HG02759 (cell line): ENCODE measurements at regions not wholly inside any gene's neighbourhood (a gene's known extent, or its start where the extent isn't known, plus 50 kb on each side); places are given as distances from the start of the nearest gene placed in this dataset.
"Not testable (repeated sequence)": the region's sequence is repeated elsewhere in the genome, so short reads cannot be mapped to it uniquely, and the experiment has no call there.

Source experiments
- ATAC-seq: cut with Tn5 transposase; IDR thresholded peaks from one replicate; pipeline ENCODE4 v1.9.1; 2021; ENCODE audit warnings: mild to moderate bottlenecking, moderate library complexity; ENCODE audit not compliant: unreplicated experiment

DNA sequence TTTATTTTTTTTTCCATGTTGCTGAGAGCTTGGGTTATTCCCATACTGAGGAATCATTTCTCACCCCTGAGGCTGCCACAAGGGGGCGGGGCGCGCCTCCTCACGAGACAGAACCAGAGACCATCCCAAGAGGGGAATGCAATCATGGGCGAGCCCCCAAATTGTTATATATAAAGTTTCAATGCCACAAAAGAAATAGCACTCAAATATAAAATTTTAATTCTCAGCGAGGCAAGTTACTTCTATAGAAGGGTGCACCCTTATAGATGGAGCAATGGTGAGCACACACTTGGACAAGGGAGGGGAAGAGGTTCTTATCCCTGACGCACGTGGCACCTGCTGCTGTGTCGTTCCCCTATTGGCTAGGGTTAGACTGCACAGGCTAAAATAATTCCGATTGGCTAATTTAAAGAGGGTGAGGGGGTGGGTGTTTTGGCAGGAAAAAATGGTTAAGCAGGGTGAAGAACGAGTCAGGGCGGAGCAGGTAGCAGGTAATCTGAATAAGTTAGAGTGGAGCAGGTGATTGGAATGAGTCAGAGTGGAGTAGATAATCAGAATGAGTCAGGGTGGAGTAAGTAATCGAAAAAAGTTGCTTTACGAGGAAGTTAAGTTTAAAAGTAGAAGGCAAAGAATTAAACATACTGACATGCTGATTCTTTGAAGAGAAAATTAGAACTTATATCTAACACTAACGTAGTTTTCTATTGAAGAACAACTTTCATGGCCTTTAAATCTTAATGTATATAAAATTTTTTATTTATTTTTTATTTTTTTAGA, 177.5 kb downstream of the MTCL1 start:
- no peak for ATAC-seq

DNA sequence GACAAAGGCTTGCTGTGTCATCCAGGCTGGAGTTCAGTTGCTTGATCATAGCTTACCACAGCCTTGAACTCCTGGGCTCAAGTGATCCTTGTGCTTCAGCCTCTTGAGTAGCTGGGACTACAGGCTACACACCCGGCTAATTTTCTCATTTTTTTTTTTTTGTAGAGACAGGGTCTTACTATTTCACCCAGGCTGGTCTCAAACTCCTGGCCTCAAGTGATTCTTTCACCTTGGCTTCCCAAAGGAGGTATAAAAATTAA, 178.0 kb downstream of the MTCL1 start:
- no peak for ATAC-seq

DNA sequence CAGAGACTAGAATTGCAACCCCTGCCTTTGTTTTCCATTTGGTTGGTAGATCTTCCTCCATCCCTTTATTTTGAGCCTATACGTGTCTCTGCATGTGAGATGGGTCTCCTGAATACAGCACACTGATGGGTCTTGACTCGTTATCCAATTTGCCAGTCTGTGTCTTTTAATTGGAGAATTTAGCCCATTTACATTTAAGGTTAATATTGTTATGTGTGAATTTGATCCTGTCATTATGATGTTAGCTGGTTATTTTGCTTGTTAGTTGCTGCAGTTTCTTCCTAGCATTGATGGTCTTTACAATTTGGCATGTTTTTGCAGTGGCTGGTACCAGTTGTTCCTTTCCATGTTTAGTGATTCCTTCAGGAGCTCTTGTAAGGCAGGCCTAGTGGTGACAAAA, 182.5 kb downstream of the MTCL1 start:
- ATAC-seq, result not testable (repeated sequence)

DNA sequence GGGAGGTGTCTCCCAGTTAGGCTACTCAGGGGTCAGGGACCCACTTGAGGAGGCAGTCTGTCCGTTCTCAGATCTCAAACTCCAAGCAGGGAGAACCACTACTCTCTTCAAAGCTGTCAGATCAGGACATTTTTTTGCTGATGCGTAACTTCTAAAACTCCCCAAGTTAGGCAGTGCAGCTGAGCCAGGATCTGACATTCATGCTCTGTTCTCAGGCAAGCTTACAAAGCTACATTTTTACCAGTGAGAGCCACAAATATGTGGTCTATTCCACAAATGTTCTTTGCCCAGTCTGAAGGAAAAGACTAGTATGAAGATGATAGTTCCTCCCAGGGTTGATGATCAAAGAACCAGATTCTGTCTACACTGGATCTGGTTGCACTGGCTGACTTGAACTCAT, 184.1 kb downstream of the MTCL1 start:
- ATAC-seq, result no peak

DNA sequence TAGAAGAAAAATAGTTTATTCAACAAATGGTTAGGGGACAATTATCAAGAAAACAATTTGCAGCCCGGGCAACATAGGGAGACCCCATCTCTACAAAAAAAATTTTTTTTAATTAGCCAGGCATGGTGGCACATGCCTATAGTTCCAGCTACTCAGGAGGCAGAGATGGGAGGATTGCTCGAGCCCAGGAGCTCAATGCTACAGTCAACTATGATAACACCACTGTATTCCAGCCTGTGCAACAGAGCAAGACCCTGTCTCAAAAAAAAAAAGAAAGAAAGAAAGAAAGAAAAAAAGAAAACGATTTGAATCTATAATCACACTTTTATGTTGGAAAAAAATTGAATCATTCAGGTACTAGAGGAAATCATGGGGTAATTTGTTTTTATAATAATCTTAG, 185.1 kb downstream of the MTCL1 start:
- not testable (repeated sequence) for ATAC-seq

DNA sequence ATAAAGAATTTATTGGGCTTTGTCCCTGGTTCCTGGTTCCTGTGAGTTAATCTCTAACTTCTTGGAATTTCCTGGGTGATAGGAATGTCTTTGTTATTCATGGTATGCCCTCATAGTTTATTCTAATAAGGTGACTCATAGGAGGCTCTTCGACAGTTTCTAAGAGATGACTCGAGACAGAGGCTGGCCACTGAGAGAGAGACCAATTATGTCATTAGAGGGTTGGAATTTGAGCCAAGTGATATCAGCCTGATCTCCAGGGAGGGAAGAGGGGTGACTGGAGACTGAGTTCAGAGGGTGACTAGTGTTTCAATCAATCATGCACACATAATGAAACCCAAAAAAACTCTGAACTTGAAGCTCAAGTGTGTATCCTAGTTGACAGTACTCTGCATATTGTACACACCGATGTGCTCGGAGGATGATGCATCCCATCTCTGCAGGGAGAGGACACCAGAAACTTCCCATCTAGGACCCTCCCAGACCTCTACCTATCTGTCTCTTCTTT, 185.7 kb downstream of the MTCL1 start:
- ATAC-seq, result no peak

- no peak for ATAC-seq
Measured at GRCh38 chr18:8893221-8893620, 187.9 kb downstream of the MTCL1 start.

DNA sequence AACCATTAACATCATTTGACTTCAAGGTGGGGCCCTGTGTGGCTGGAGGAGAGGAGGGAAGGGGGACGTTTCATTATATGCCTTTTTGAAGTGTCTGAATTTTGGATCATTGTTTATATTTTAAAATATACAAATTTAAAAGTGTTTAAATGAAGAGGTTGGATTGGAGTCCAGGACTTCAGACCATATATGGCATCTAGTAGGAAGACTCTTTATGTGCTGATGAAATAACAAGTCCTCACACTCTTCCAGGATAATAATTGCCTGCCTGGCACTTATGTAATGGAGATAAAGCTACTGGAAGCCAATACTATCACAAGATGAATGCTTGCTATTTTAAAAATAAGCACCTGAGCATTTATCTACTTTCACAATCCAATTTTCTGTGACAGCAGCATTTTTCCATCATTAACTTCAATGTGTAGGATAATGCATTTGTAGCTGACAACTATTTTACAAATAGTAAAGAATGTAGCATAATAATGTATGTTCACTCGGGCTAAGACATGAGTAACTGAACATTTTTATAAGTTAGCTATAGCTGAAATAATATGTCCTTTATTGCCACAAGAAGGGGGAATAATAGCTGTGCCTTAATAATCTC, 188.4 kb downstream of the MTCL1 start:
- ATAC-seq, result no peak

GRCh38 chr18:8894823-8895222, 189.5 kb downstream of the MTCL1 start:
- ATAC-seq, result no peak

- ATAC-seq, result no peak
Measured at GRCh38 chr18:8895341-8895740, 190.0 kb downstream of the MTCL1 start.

DNA sequence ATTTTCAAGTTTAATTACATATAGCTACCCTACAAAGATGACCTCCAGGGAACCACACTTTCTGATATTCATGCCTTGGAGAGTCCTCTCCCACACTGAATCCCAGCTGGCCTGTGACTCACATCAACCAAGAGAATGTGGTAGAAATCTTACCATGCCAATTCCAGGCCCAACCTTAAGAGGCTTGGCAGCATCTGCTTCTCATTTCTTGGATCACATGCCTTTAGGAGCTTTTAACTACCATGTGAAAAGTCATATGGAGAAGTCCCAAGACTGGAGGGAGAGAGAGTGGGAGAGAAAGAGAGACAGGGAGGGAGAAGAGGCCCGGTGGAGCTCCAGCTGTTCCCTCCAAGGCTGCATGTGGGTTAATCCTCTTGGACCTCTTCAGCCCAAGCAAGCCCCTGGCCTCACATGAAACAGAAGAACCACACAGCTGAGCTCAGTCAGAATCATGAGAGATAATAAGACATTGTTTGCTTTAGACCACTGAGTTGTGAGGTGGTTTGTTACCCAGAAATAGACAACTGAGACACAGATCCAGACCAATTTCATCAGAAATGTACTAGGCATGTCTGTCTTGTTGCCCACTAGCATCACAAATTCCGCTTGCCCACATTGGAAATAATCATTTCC, 190.7 kb downstream of the MTCL1 start:
- ATAC-seq, result no peak

- ATAC-seq, result no peak
Measured at GRCh38 chr18:8899000-8899399, 193.6 kb downstream of the MTCL1 start.

- ATAC-seq, result no peak
Measured at GRCh38 chr18:8900552-8900951, 195.2 kb downstream of the MTCL1 start.

GRCh38 chr18:8901019-8901418, 195.7 kb downstream of the MTCL1 start:
- ATAC-seq, result no peak

DNA sequence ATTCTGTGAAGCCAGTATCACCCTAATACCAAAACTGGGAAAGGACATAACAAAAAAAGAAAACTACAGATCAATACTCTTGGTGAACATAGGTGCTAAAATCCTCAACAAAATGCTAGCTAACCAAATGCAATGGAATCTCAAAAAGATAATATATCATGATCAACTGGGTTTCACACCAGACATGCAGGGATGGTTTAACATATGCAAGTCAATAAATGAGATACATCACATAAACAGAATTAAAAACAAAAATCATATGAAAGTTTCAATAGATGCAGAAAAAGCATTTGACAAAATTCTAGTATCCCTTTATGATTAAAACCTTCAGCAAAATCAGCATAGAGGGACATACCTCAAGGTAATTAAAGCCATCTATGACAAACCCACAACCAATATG, 198.2 kb upstream of the NDUFV2 start:
- no peak for ATAC-seq

GRCh38 chr18:8908792-8909510, 193.5 kb upstream of the NDUFV2 start:
- no peak for ATAC-seq

DNA sequence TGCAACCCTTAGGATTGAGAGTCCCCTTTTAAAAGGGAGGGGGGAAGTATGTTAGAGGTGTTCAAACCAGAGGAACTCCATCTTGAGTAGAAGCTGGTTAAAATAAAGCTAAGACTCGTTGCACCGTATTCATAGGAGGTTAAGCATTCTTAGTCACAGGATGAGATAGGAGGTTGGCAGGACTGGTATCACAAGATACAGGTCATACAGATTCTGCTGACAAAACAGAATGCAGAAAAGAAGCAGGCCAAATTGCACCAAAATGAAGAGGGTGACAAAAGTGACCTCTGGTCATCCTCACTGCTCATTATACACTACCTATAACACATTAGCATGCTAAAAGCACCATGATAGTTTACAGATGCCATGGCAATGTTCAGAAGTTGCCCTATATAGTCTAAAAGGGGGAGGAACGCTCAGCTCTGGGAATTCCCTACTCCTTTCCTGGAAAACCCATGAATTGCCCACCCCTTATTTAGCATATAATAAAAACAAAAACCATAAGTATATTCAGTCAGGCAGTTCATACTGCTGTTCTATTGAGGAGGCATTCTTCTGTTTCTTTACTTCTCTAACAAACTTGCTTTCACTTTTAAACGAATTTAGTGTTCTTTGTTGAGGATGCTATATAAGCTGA, 192.2 kb upstream of the NDUFV2 start:
- ATAC-seq, result no peak

DNA sequence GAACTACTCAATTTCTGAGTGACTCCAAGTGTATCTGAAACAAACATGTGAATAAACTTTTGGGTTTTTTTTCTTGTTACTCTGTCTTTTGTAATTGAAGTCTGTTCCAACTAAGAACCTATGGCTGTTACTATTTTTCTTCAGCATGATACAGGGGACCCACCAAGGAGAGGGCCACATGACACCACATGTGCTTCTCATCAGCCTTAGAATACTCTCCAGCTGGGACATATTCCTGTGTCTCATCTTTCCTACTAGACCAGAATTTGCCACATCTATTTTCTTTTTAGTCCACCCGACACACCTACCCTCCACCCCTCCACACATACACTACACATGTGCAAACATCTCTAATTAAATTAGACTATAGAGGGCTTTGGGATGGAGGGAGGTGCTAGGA, 191.7 kb upstream of the NDUFV2 start:
- no peak for ATAC-seq

DNA sequence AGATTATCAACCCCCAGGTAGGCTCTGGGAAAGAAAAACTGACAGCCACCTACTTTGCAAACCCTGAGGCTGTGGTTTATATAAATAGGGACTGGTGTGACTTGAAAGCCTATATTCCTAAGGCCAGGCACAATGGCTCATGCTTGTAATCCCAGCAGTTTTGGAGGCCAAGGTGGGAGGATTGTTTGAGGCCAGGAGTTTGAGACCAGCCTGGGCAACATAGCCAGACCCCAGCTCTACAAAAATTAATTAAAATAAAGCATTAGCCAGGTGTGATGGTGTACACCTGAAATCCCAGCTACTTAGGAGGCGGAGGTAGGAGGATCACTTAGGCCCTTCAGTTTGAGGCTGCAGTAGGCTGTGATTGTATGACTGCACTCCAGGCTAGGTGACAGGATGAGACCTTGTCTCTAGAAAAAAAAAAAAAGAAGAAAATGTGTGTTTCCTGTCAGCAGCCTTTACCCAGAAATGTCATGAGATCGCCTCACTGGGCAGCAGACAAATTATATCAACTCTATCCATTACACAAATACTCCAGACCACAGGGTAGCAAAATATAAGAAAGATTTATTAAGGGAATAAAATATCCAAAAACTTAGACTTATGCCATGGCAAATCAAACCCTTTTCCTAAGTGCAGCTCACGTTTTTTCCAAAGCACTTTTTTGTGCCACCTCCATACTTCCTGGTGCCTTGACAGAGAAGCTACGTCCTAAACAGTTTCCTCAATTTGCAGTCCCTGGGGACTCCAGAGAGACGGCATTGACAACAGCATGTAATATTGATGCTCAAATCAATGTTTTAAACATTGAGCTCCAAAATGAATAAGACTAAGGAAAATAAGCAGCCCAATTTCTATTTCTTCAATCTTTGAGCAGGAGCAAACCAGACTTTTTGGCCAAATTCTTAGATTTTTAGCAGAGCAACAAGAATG, 190.8 kb upstream of the NDUFV2 start:
- no peak for ATAC-seq
